SK-N-MC (cell line): ENCODE measurements at regions not wholly inside any gene's neighbourhood (a gene's known extent, or its start where the extent isn't known, plus 50 kb on each side); places are given as distances from the start of the nearest gene placed in this dataset.
"Not testable (repeated sequence)": the region's sequence is repeated elsewhere in the genome, so short reads cannot be mapped to it uniquely, and the experiment has no call there.

Experiments used
- DNase-seq: peaks from one replicate; pipeline ENCODE4 v3.0.0-alpha.2; 2011; ENCODE audit warnings: low read depth, low spot score
- H3K27ac ChIP-seq: fragments of 200-600 bp; sonication (generic); 2 replicates; pipeline ENCODE4 v1.5.1; 2016; ENCODE audit warnings: mixed run types
- H3K36me3 ChIP-seq: fragments of 200-600 bp; sonication (generic); 2 replicates; pipeline ENCODE4 v1.6.1; 2017; ENCODE audit warnings: antibody characterized with exemption, low read length, mixed read lengths; ENCODE audit not compliant: insufficient read depth
- H3K4me3 ChIP-seq: fragments of 200-600 bp; sonication (generic); 2 replicates; pipeline ENCODE4 v1.5.1; 2016
- H3K9ac ChIP-seq: fragments of 200-600 bp; sonication (generic); 2 replicates; pipeline ENCODE4 v1.8.0; 2017; ENCODE audit warnings: mixed run types, mixed read lengths; ENCODE audit not compliant: insufficient read length
- H3K9me3 ChIP-seq: fragments of 200-600 bp; sonication (generic); 2 replicates; pipeline ENCODE4 v1.6.1; 2017; ENCODE audit warnings: low read depth, mild to moderate bottlenecking, antibody characterized with exemption, low read length, moderate library complexity, mixed read lengths
- EZH2 ChIP-seq: fragments of 200-600 bp; sonication (generic); IDR thresholded peaks from one replicate; pipeline ENCODE4 v1.6.1; 2017; ENCODE audit warnings: antibody characterized with exemption
- FOXP2 ChIP-seq: optimal IDR thresholded peaks from 2 replicates; pipeline ENCODE3; 2011; ENCODE audit warnings: mild to moderate bottlenecking, moderate library complexity; ENCODE audit not compliant: insufficient read depth; ENCODE audit errors: extremely low read length, control extremely low read depth
- POLR2AphosphoS5 ChIP-seq: IDR thresholded peaks from 2 replicates; pipeline ENCODE4 v1.6.1; 2012; ENCODE audit warnings: mild to moderate bottlenecking, low read depth, low read length, borderline replicate concordance

GRCh38 chr11:22543261-22543660, 82.4 kb downstream of the FANCF start:
- no peak for DNase-seq
- no peak overlapping the region for H3K4me3 ChIP-seq
- no peaks in the 10 kb centered on the region for H3K36me3 ChIP-seq
- no peak overlapping the region for H3K27ac ChIP-seq
- no peak overlapping the region for H3K9ac ChIP-seq
- H3K9me3 ChIP-seq = no peaks in the 10 kb centered on the region
- TF ChIP-seq EZH2 (no peak), FOXP2 (no peak), POLR2AphosphoS5 (no peak)

GRCh38 chr11:22539821-22540256, 85.8 kb downstream of the FANCF start:
- no peak for DNase-seq
- no peaks in the 10 kb centered on the region for H3K36me3 ChIP-seq
- no peak for TF ChIP-seq EZH2
- no peak for TF ChIP-seq FOXP2
- TF ChIP-seq POLR2AphosphoS5 = no peak
- H3K9me3 ChIP-seq = no peaks in the 10 kb centered on the region
- no peak overlapping the region for H3K27ac ChIP-seq
- H3K9ac ChIP-seq = no peak overlapping the region
- no peak overlapping the region for H3K4me3 ChIP-seq

GRCh38 chr11:22536071-22536470, 89.6 kb downstream of the FANCF start:
- Histone ChIP-seq H3K27ac (no peak overlapping the region), H3K9me3 (no peaks in the 10 kb centered on the region), H3K9ac (no peak overlapping the region), H3K36me3 (no peaks in the 10 kb centered on the region), H3K4me3 (no peak overlapping the region)
- DNase-seq = no peak
- TF ChIP-seq POLR2AphosphoS5 (no peak), EZH2 (no peak)

GRCh38 chr11:22528612-22529429, 96.8 kb downstream of the FANCF start:
- not testable (repeated sequence) for H3K4me3 ChIP-seq, H3K27ac ChIP-seq, DNase-seq, H3K9me3 ChIP-seq, H3K36me3 ChIP-seq, H3K9ac ChIP-seq

GRCh38 chr11:22522225-22522624, 103.4 kb downstream of the FANCF start:
- no peaks in the 10 kb centered on the region for H3K9me3 ChIP-seq

GRCh38 chr11:22521226-22521625, 104.4 kb downstream of the FANCF start:
- Histone ChIP-seq H3K36me3 (no peaks in the 10 kb centered on the region), H3K27ac (no peak overlapping the region), H3K4me3 (no peak overlapping the region), H3K9ac (no peak overlapping the region), H3K9me3 (no peaks in the 10 kb centered on the region)
- no peak for DNase-seq
- TF ChIP-seq FOXP2 = no peak
- TF ChIP-seq POLR2AphosphoS5 = no peak
- TF ChIP-seq EZH2 = no peak

More at GRCh38 chr11:22522225-22522624, 103.4 kb downstream of the FANCF start:
- Histone ChIP-seq H3K27ac (no peak overlapping the region), H3K36me3 (no peaks in the 10 kb centered on the region), H3K4me3 (no peak overlapping the region), H3K9ac (no peak overlapping the region)
- no peak for DNase-seq
- TF ChIP-seq EZH2 (no peak), FOXP2 (no peak), POLR2AphosphoS5 (no peak)

GRCh38 chr11:22520521-22520920, 105.1 kb downstream of the FANCF start:
- no peaks in the 10 kb centered on the region for H3K9me3 ChIP-seq
- no peak overlapping the region for H3K27ac ChIP-seq
- H3K4me3 ChIP-seq = no peak overlapping the region
- no peak overlapping the region for H3K9ac ChIP-seq
- TF ChIP-seq EZH2 (no peak), POLR2AphosphoS5 (no peak), FOXP2 (no peak)
- H3K36me3 ChIP-seq = no peaks in the 10 kb centered on the region
- no peak for DNase-seq

GRCh38 chr11:22518344-22518743, 107.3 kb downstream of the FANCF start:
- H3K4me3 ChIP-seq = not testable (repeated sequence)

GRCh38 chr11:22516111-22516510, 109.5 kb downstream of the FANCF start:
- Histone ChIP-seq H3K36me3 (no peaks in the 10 kb centered on the region), H3K4me3 (no peak overlapping the region), H3K9ac (no peak overlapping the region), H3K27ac (no peak overlapping the region), H3K9me3 (no peaks in the 10 kb centered on the region)
- no peak for DNase-seq
- TF ChIP-seq EZH2 (no peak), POLR2AphosphoS5 (no peak), FOXP2 (no peak)

More at GRCh38 chr11:22518344-22518743, 107.3 kb downstream of the FANCF start:
- H3K9ac ChIP-seq, H3K9me3 ChIP-seq, DNase-seq, H3K27ac ChIP-seq, H3K36me3 ChIP-seq: not testable (repeated sequence)
